Left lobe of liver (tissue), 2 donors: ENCODE measurements at regions not wholly inside any gene's neighbourhood (a gene's known extent, or its start where the extent isn't known, plus 50 kb on each side); places are given as distances from the start of the nearest gene placed in this dataset.

Source experiments
- ATAC-seq: fragments of 200-7000 bp; cut with Tn5 transposase; one replicate; pipeline ENCODE4 v1.9.1; 2020; ENCODE audit warnings: mild to moderate bottlenecking, moderate library complexity
- DNase-seq: peaks from one replicate; pipeline ENCODE4 v3.0.0-alpha.2; 2020; ENCODE audit warnings: low spot score
- donor health status: DM: no; HTN: no; CAD: no; lungs with moderate emphysema.
- donor health status: DM: no; HTN: yes; CAD: no.

GRCh38 chr20:57047281-57048026, 219.0 kb downstream of the BMP7 start:
- DNase-seq (no peak), ATAC-seq (no peak)

- ATAC-seq (peak; percentile 74), DNase-seq (no peak)
Measured at GRCh38 chr20:57048027-57048869, 218.2 kb downstream of the BMP7 start.

- ATAC-seq (no peak), DNase-seq (no peak)
Measured at GRCh38 chr20:57049296-57049695, 217.1 kb downstream of the BMP7 start.

- DNase-seq = no peak
- ATAC-seq = peak; percentile 73
Measured at GRCh38 chr20:57051096-57051495, 215.3 kb downstream of the BMP7 start.

GRCh38 chr20:57053067-57053466, 213.4 kb downstream of the BMP7 start:
- ATAC-seq = no peak
- DNase-seq = no peak

- ATAC-seq = no peak
Measured at GRCh38 chr20:57053793-57054552, 212.5 kb downstream of the BMP7 start.

GRCh38 chr20:57055345-57055744, 211.1 kb downstream of the BMP7 start:
- DNase-seq (no peak), ATAC-seq (no peak)

More at GRCh38 chr20:57053793-57054552, 212.5 kb downstream of the BMP7 start:
- DNase-seq = no peak

GRCh38 chr20:57056651-57057050, 209.8 kb downstream of the BMP7 start:
- ATAC-seq (no peak), DNase-seq (no peak)

GRCh38 chr20:57059055-57059596, 207.3 kb downstream of the BMP7 start:
- no peak for ATAC-seq
- DNase-seq = no peak

- DNase-seq (no peak), ATAC-seq (no peak)
Measured at GRCh38 chr20:57060407-57061050, 205.9 kb downstream of the BMP7 start.

GRCh38 chr20:57061051-57061900, 205.2 kb downstream of the BMP7 start:
- no peak for DNase-seq
- ATAC-seq = no peak

- DNase-seq = no peak
- no peak for ATAC-seq
Measured at GRCh38 chr20:57062241-57062640, 204.2 kb downstream of the BMP7 start.

- ATAC-seq (no peak), DNase-seq (no peak)
Measured at GRCh38 chr20:57062696-57063270, 203.7 kb downstream of the BMP7 start.

- ATAC-seq (no peak), DNase-seq (no peak)
Measured at GRCh38 chr20:57064836-57065235, 201.6 kb downstream of the BMP7 start.

- DNase-seq (no peak), ATAC-seq (no peak)
Measured at GRCh38 chr20:57065646-57066045, 200.8 kb downstream of the BMP7 start.

- ATAC-seq (no peak), DNase-seq (no peak)
Measured at GRCh38 chr20:57066126-57066900, 200.1 kb downstream of the BMP7 start.

- no peak for ATAC-seq
- no peak for DNase-seq
Measured at GRCh38 chr20:57069442-57069841, 197.0 kb downstream of the BMP7 start.

- ATAC-seq (no peak), DNase-seq (no peak)
Measured at GRCh38 chr20:57070296-57070695, 196.1 kb downstream of the BMP7 start.
